Endodermal cell (in vitro differentiated cells): ENCODE measurements at regions not wholly inside any gene's neighbourhood (a gene's known extent, or its start where the extent isn't known, plus 50 kb on each side); places are given as distances from the start of the nearest gene placed in this dataset.

Experiments used
- DNase-seq: peaks from one replicate; pipeline ENCODE4 v3.0.0-alpha.2; 2017
- H3K27ac ChIP-seq: 2 replicates; pipeline ENCODE4 v1.5.1; 2013; ENCODE audit warnings: mild to moderate bottlenecking, low read depth, low read length, moderate library complexity
- H3K27me3 ChIP-seq: 2 replicates; pipeline ENCODE4 v1.6.1; 2013; ENCODE audit warnings: mild to moderate bottlenecking, low read length, moderate library complexity; ENCODE audit not compliant: insufficient read depth, control insufficient read depth, poor library complexity, severe bottlenecking
- H3K36me3 ChIP-seq: 2 replicates; pipeline ENCODE4 v1.7.0; 2013; ENCODE audit warnings: mild to moderate bottlenecking, low read length, moderate library complexity; ENCODE audit not compliant: control insufficient read depth, insufficient read depth
- H3K4me1 ChIP-seq: one replicate; pipeline ENCODE4 v1.7.0; 2013; ENCODE audit warnings: low read length; ENCODE audit not compliant: control insufficient read depth, insufficient read depth
- H3K4me3 ChIP-seq: 2 replicates; pipeline ENCODE4 v1.5.1; 2013; ENCODE audit warnings: mild to moderate bottlenecking, low read length, moderate library complexity
- H3K9ac ChIP-seq: 2 replicates; pipeline ENCODE4 v1.6.1; 2013; ENCODE audit warnings: mild to moderate bottlenecking, low read length, moderate library complexity; ENCODE audit not compliant: poor library complexity, severe bottlenecking; ENCODE audit errors: extremely low read depth
- H3K9me3 ChIP-seq: 2 replicates; pipeline ENCODE4 v1.6.1; 2013; ENCODE audit warnings: mild to moderate bottlenecking, low read length, moderate library complexity; ENCODE audit not compliant: control insufficient read depth
- H3K27ac Mint-ChIP-seq: 2 replicates; pipeline ENCODE4 v1.8.0; 2020; ENCODE audit warnings: mixed read lengths
- H3K27me3 Mint-ChIP-seq: 2 replicates; pipeline ENCODE4 v1.8.0; 2021; ENCODE audit warnings: mild to moderate bottlenecking, mixed read lengths; ENCODE audit not compliant: insufficient read depth
- H3K36me3 Mint-ChIP-seq: 2 replicates; pipeline ENCODE4 v1.8.0; 2020; ENCODE audit warnings: low read depth, mixed read lengths
- H3K4me1 Mint-ChIP-seq: 2 replicates; pipeline ENCODE4 v1.8.0; 2020; ENCODE audit warnings: mixed read lengths
- H3K4me3 Mint-ChIP-seq: 2 replicates; pipeline ENCODE4 v1.8.0; 2020; ENCODE audit warnings: mild to moderate bottlenecking, moderate library complexity, mixed read lengths
- H3K9me3 Mint-ChIP-seq: 2 replicates; pipeline ENCODE4 v1.8.0; 2020; ENCODE audit warnings: mild to moderate bottlenecking, mixed read lengths
- CTCF ChIP-seq: fragments of 200-600 bp; sonication (generic); conservative IDR thresholded peaks from 2 replicates; pipeline ENCODE4 v1.5.0; 2021; ENCODE audit warnings: antibody characterized with exemption, mild to moderate bottlenecking
- WGBS, 2 experiments: methylation state at CpG; one replicate each; pipeline versions ENCODE4 v1.1.5 to v1.1.7; 2013; ENCODE audit warnings: missing lambda C conversion rate in 2 of 2, mixed read lengths in 1 of 2; ENCODE audit not compliant: insufficient coverage in 1 of 2, insufficient read length in 1 of 2; 5-methylcytosine and 5-hydroxymethylcytosine counted together

DNA sequence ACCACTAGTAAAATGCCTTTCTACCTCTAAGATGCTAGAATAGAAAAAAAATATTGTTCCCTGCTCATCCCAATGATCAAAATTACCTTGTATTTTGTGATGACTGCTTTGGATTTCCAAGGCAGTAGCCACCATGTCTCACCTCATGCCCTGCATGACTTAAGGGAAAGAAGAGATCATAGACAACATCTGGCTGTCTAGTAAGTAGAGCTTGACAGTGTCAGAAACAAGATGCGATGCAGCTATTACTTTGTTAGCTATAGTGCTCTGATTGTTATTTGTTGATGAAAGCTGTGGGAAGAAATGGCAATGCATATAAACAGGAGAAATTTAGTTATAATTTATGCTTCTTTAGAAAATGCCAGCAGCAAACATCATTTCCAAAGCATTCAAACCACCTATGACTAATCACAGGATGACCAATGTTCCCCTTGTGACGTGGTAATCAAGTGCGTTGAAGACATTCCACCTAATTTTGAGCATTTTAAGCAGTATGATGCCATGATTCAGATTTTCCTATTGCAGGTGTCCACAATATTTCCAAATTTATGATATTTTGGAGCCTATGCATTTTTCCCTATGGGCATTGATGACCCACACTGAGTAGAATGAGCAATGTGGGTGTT lies 308.3 kb downstream of the KCNRG start:
- no peaks in the 10 kb centered on the region for H3K9me3 Mint-ChIP-seq
- no peaks in the 10 kb centered on the region for H3K9me3 ChIP-seq
- WGBS, 2 experiments = 90 to 93% methylated on average over 3 of the region's 3 CpGs
- H3K27me3 ChIP-seq = no peaks in the 10 kb centered on the region
- H3K4me3 ChIP-seq = no peak overlapping the region
- no peak overlapping the region for H3K4me3 Mint-ChIP-seq
- no peaks in the 10 kb centered on the region for H3K36me3 ChIP-seq
- no peak for TF ChIP-seq CTCF
- peaks cover 12% of the 10 kb centered on the region for H3K4me1 Mint-ChIP-seq
- no peak overlapping the region for H3K9ac ChIP-seq
- H3K36me3 Mint-ChIP-seq = no peaks in the 10 kb centered on the region
- DNase-seq = no peak
- H3K27ac ChIP-seq = no peak overlapping the region
- H3K27me3 Mint-ChIP-seq = no peaks in the 10 kb centered on the region
- no peak overlapping the region for H3K27ac Mint-ChIP-seq
- peaks cover 3% of the 10 kb centered on the region for H3K4me1 ChIP-seq

GRCh38 chr13:50326271-50326670 lies 311.0 kb downstream of the KCNRG start:
- no peak overlapping the region for H3K27ac ChIP-seq
- H3K9me3 ChIP-seq = no peaks in the 10 kb centered on the region
- DNase-seq = no peak
- 91 to 100% methylated on average over 3 of the region's 3 CpGs for WGBS, 2 experiments
- Mint-ChIP-seq H3K4me3 (no peak overlapping the region), H3K36me3 (no peaks in the 10 kb centered on the region), H3K4me1 (no peaks in the 10 kb centered on the region), H3K27me3 (no peaks in the 10 kb centered on the region), H3K27ac (no peak overlapping the region), H3K9me3 (no peaks in the 10 kb centered on the region)
- no peak overlapping the region for H3K4me3 ChIP-seq
- H3K4me1 ChIP-seq = no peaks in the 10 kb centered on the region
- H3K36me3 ChIP-seq = no peaks in the 10 kb centered on the region
- no peak overlapping the region for H3K9ac ChIP-seq
- no peak for TF ChIP-seq CTCF
- no peaks in the 10 kb centered on the region for H3K27me3 ChIP-seq

DNA sequence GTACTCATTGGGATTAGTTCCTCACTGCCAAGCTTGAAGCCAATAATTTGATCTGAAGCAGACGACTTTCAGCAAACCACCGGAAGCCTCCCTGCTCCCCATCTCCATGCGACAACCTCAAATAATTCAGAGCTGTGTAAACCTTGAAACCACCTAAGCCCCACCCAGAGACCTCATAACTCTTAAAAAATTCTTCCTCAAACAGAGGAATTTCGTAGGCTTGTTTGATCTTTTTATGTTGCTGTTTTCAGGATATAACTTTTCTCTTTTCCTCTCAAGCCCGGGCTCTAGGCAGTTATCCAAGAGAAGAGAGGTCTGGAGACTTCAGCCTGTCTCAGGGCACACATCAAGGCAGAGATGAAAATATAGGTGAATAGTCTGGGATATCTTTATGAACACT lies 311.6 kb downstream of the KCNRG start:
- Histone ChIP-seq H3K36me3 (no peaks in the 10 kb centered on the region), H3K27ac (no peak overlapping the region), H3K4me1 (no peaks in the 10 kb centered on the region), H3K4me3 (no peak overlapping the region), H3K9ac (no peak overlapping the region), H3K27me3 (no peaks in the 10 kb centered on the region), H3K9me3 (no peaks in the 10 kb centered on the region)
- no peaks in the 10 kb centered on the region for H3K4me1 Mint-ChIP-seq
- H3K9me3 Mint-ChIP-seq = no peaks in the 10 kb centered on the region
- TF ChIP-seq CTCF = no peak
- H3K27me3 Mint-ChIP-seq = no peaks in the 10 kb centered on the region
- DNase-seq = no peak
- WGBS, 2 experiments = 70 to 77% methylated on average over 2 to 5 of the region's 5 CpGs
- no peak overlapping the region for H3K27ac Mint-ChIP-seq
- H3K36me3 Mint-ChIP-seq = no peaks in the 10 kb centered on the region
- H3K4me3 Mint-ChIP-seq = no peak overlapping the region
